ENCODE measurements at regions not wholly inside any gene's neighbourhood (a gene's known extent, or its start where the extent isn't known, plus 50 kb on each side); places are given as distances from the start of the nearest gene placed in this dataset.

- Histone ChIP-seq H3K36me3 (replicated peaks in 1 of 2) (no peaks in the 10 kb centered on the region), H3K9me3 (replicated peaks in 1 of 3) (no peaks in the 10 kb centered on the region), H3K27ac (no peak overlapping the region), H3K4me3 (no peak overlapping the region), H3K4me1 (replicated peaks in 1 of 2) (no peaks in the 10 kb centered on the region), H3K27me3 (no peaks in the 10 kb centered on the region)
- 81 to 86% (median 82%) methylated on average over 8 of the region's 8 CpGs for WGBS, 4 donors
- no peak for TF ChIP-seq POLR2A (IDR thresholded peaks at IDR 0.05)
- TF ChIP-seq CTCF (IDR thresholded peaks at IDR 0.05), result no peak
- no peak for DNase-seq
- intact Hi-C loops (cut with DNase I), result no loop called here
Observed at GRCh38 chr3:78052746-78053145, 1012.8 kb downstream of the ROBO2 start.

GRCh38 chr3:78066287-78066686 is 1026.4 kb downstream of the ROBO2 start:
- 93 to 96% (median 95%) methylated on average over 5 of the region's 5 CpGs for WGBS, 4 donors
- intact Hi-C loops (cut with DNase I), result no loop called here
- H3K27ac ChIP-seq, result no peak overlapping the region

GRCh38 chr3:78070188-78070587 is 1030.3 kb downstream of the ROBO2 start:
- H3K4me1 ChIP-seq (replicated peaks in 1 of 2), result no peaks in the 10 kb centered on the region
- no peak for TF ChIP-seq POLR2A (IDR thresholded peaks at IDR 0.05)
- TF ChIP-seq CTCF (IDR thresholded peaks at IDR 0.05), result no peak
- 94 to 95% (median 94%) methylated on average over 2 of the region's 2 CpGs for WGBS, 4 donors
- H3K4me3 ChIP-seq, result no peak overlapping the region
- no peaks in the 10 kb centered on the region for H3K36me3 ChIP-seq (replicated peaks in 1 of 2)
- H3K9me3 ChIP-seq (replicated peaks in 1 of 3), result no peaks in the 10 kb centered on the region
- no peaks in the 10 kb centered on the region for H3K27me3 ChIP-seq
- H3K27ac ChIP-seq, result no peak overlapping the region
- intact Hi-C loops (cut with DNase I), result no loop called here
- DNase-seq, result no peak

More at GRCh38 chr3:78066287-78066686, 1026.4 kb downstream of the ROBO2 start:
- H3K4me3 ChIP-seq, result no peak overlapping the region
- no peak for DNase-seq
- H3K4me1 ChIP-seq (replicated peaks in 1 of 2), result no peaks in the 10 kb centered on the region
- no peak for TF ChIP-seq POLR2A (IDR thresholded peaks at IDR 0.05)
- no peak for TF ChIP-seq CTCF (IDR thresholded peaks at IDR 0.05)
- H3K9me3 ChIP-seq (replicated peaks in 1 of 3), result no peaks in the 10 kb centered on the region
- H3K27me3 ChIP-seq, result no peaks in the 10 kb centered on the region
- H3K36me3 ChIP-seq (replicated peaks in 1 of 2), result no peaks in the 10 kb centered on the region

- H3K36me3 ChIP-seq (replicated peaks in 1 of 2), result no peaks in the 10 kb centered on the region
- H3K27ac ChIP-seq, result no peak overlapping the region
- DNase-seq, result no peak
- H3K27me3 ChIP-seq, result no peaks in the 10 kb centered on the region
- H3K4me3 ChIP-seq, result no peak overlapping the region
- no peaks in the 10 kb centered on the region for H3K9me3 ChIP-seq (replicated peaks in 1 of 3)
- intact Hi-C loops (cut with DNase I), result no loop called here
- TF ChIP-seq CTCF (IDR thresholded peaks at IDR 0.05), result no peak
- TF ChIP-seq POLR2A (IDR thresholded peaks at IDR 0.05), result no peak
- H3K4me1 ChIP-seq (replicated peaks in 1 of 2), result no peaks in the 10 kb centered on the region
Observed at GRCh38 chr3:78076379-78076778, 1036.5 kb downstream of the ROBO2 start.

All from adrenal gland (tissue), 9 donors.